GM23338 (cell line): ENCODE measurements at regions not wholly inside any gene's neighbourhood (a gene's known extent, or its start where the extent isn't known, plus 50 kb on each side); places are given as distances from the start of the nearest gene placed in this dataset.

Experiments
- ATAC-seq: fragments of 200-7000 bp; cut with Tn5 transposase; 3 replicates; pipeline ENCODE4 v1.9.1; 2020
- DNase-seq: peaks from one replicate; pipeline ENCODE4 v3.0.0-alpha.2; 2015; ENCODE audit warnings: low spot score
- H2AFZ ChIP-seq: fragments of 200-600 bp; sonication (generic); 2 replicates; pipeline ENCODE4 v1.8.0; 2016; ENCODE audit warnings: antibody characterized with exemption, mild to moderate bottlenecking, moderate library complexity
- H3F3A ChIP-seq: fragments of 200-600 bp; sonication (generic); replicated peaks from 2 replicates; pipeline ENCODE4 v1.8.0; 2017; ENCODE audit warnings: antibody characterized with exemption, mixed run types, low read depth
- H3K27ac ChIP-seq: fragments of 200-600 bp; sonication (generic); 2 replicates; pipeline ENCODE4 v1.6.1; 2016; ENCODE audit warnings: low read depth
- H3K27me3 ChIP-seq: fragments of 200-600 bp; sonication (generic); 2 replicates; pipeline ENCODE4 v1.8.0; 2016; ENCODE audit warnings: mild to moderate bottlenecking, mixed run types, moderate library complexity; ENCODE audit not compliant: insufficient read depth
- H3K36me3 ChIP-seq: fragments of 200-600 bp; sonication (generic); 2 replicates; pipeline ENCODE4 v1.8.0; 2016; ENCODE audit warnings: mild to moderate bottlenecking; ENCODE audit not compliant: insufficient read depth
- H3K4me1 ChIP-seq: fragments of 200-600 bp; sonication (generic); 2 replicates; pipeline ENCODE4 v1.8.0; 2016; ENCODE audit warnings: mild to moderate bottlenecking, moderate library complexity; ENCODE audit not compliant: insufficient read depth
- H3K4me2 ChIP-seq: fragments of 200-600 bp; sonication (generic); 2 replicates; pipeline ENCODE4 v1.7.1; 2017; ENCODE audit warnings: mixed run types
- H3K4me3 ChIP-seq: fragments of 200-600 bp; sonication (generic); 2 replicates; pipeline ENCODE4 v1.6.1; 2016; ENCODE audit warnings: mixed run types
- H3K79me2 ChIP-seq: fragments of 200-600 bp; sonication (generic); replicated peaks from 2 replicates; pipeline ENCODE4 v1.8.0; 2017; ENCODE audit warnings: mild to moderate bottlenecking; ENCODE audit not compliant: insufficient read depth
- H3K9me2 ChIP-seq: fragments of 200-600 bp; sonication (generic); 2 replicates; pipeline ENCODE4 v1.8.0; 2017; ENCODE audit not compliant: insufficient read depth
- H4K20me1 ChIP-seq: fragments of 200-600 bp; sonication (generic); replicated peaks from 2 replicates; pipeline ENCODE4 v1.8.0; 2017; ENCODE audit warnings: mild to moderate bottlenecking; ENCODE audit not compliant: insufficient read depth
- H3K27ac Mint-ChIP-seq: 2 replicates; pipeline ENCODE4 v1.8.0; 2020; ENCODE audit warnings: inconsistent platforms, mild to moderate bottlenecking, moderate library complexity, mixed read lengths
- H3K27me3 Mint-ChIP-seq: 3 replicates; pipeline ENCODE4 v1.8.0; 2022; ENCODE audit warnings: low read depth, mild to moderate bottlenecking, moderate library complexity, mixed read lengths, inconsistent platforms; ENCODE audit not compliant: insufficient read depth, poor library complexity
- H3K36me3 Mint-ChIP-seq: 3 replicates; pipeline ENCODE4 v1.8.0; 2021; ENCODE audit warnings: low read depth, mild to moderate bottlenecking, inconsistent platforms, moderate library complexity, mixed read lengths
- H3K4me1 Mint-ChIP-seq: 3 replicates; pipeline ENCODE4 v1.8.0; 2020; ENCODE audit warnings: mild to moderate bottlenecking, inconsistent platforms, mixed read lengths
- H3K4me3 Mint-ChIP-seq: 3 replicates; pipeline ENCODE4 v1.8.0; 2021; ENCODE audit warnings: moderate library complexity, mild to moderate bottlenecking, inconsistent platforms, mixed read lengths
- H3K9me3 Mint-ChIP-seq: 3 replicates; pipeline ENCODE4 v1.8.0; 2020; ENCODE audit warnings: moderate library complexity, mild to moderate bottlenecking, inconsistent platforms, mixed read lengths
- EZH2 ChIP-seq: fragments of 200-600 bp; sonication (generic); IDR thresholded peaks from one replicate; pipeline ENCODE4 v1.8.0; 2017; ENCODE audit warnings: antibody characterized with exemption, mild to moderate bottlenecking, low read depth; ENCODE audit not compliant: unreplicated experiment
- ZNF331 ChIP-seq: fragments of 250-450 bp; sonication (Bioruptor Pico); IDR thresholded peaks from 2 replicates; pipeline ENCODE4 v1.5.0; 2020; ENCODE audit warnings: low read depth, mild to moderate bottlenecking, moderate library complexity
- TF ChIP-seq, protein P1 (sequence below), 2 experiments: fragments of 200-600 bp in 1 of 2; sonication (generic) in 1 of 2; conservative IDR thresholded peaks; 2 replicates each; pipeline versions ENCODE4 v1.5.1 to v1.6.1; 2016 to 2017; ENCODE audit warnings: antibody characterized with exemption in 2 of 2, low read depth in 2 of 2, mild to moderate bottlenecking in 2 of 2, moderate library complexity in 1 of 2

GRCh38 chr4:181140037-181140603 lies 1103.1 kb upstream of the TENM3 start:
- H3K36me3 Mint-ChIP-seq = no peaks in the 10 kb centered on the region
- H3K27me3 ChIP-seq = no peaks in the 10 kb centered on the region
- no peaks in the 10 kb centered on the region for H3F3A ChIP-seq
- H3K4me3 ChIP-seq = no peak overlapping the region
- no peaks in the 10 kb centered on the region for H3K36me3 ChIP-seq
- no peak overlapping the region for H3K4me2 ChIP-seq
- H3K4me1 ChIP-seq = no peaks in the 10 kb centered on the region
- H2AFZ ChIP-seq = no peak overlapping the region
- no peak overlapping the region for H3K27ac ChIP-seq
- DNase-seq = no peak
- TF ChIP-seq, protein P1, sequence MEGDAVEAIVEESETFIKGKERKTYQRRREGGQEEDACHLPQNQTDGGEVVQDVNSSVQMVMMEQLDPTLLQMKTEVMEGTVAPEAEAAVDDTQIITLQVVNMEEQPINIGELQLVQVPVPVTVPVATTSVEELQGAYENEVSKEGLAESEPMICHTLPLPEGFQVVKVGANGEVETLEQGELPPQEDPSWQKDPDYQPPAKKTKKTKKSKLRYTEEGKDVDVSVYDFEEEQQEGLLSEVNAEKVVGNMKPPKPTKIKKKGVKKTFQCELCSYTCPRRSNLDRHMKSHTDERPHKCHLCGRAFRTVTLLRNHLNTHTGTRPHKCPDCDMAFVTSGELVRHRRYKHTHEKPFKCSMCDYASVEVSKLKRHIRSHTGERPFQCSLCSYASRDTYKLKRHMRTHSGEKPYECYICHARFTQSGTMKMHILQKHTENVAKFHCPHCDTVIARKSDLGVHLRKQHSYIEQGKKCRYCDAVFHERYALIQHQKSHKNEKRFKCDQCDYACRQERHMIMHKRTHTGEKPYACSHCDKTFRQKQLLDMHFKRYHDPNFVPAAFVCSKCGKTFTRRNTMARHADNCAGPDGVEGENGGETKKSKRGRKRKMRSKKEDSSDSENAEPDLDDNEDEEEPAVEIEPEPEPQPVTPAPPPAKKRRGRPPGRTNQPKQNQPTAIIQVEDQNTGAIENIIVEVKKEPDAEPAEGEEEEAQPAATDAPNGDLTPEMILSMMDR (conservative IDR thresholded peaks at IDR 0.05; ENCODE audit: low read depth in 2 of 2) = no peak
- TF ChIP-seq ZNF331 = no peak
- H3K79me2 ChIP-seq = no peaks in the 10 kb centered on the region
- H3K9me3 Mint-ChIP-seq = no peaks in the 10 kb centered on the region
- no peaks in the 10 kb centered on the region for H3K4me1 Mint-ChIP-seq
- no peaks in the 10 kb centered on the region for H4K20me1 ChIP-seq
- H3K27me3 Mint-ChIP-seq = no peaks in the 10 kb centered on the region
- no peaks in the 10 kb centered on the region for H3K9me2 ChIP-seq
- no peak overlapping the region for H3K4me3 Mint-ChIP-seq
- no peak for ATAC-seq
- H3K27ac Mint-ChIP-seq = no peak overlapping the region

DNA sequence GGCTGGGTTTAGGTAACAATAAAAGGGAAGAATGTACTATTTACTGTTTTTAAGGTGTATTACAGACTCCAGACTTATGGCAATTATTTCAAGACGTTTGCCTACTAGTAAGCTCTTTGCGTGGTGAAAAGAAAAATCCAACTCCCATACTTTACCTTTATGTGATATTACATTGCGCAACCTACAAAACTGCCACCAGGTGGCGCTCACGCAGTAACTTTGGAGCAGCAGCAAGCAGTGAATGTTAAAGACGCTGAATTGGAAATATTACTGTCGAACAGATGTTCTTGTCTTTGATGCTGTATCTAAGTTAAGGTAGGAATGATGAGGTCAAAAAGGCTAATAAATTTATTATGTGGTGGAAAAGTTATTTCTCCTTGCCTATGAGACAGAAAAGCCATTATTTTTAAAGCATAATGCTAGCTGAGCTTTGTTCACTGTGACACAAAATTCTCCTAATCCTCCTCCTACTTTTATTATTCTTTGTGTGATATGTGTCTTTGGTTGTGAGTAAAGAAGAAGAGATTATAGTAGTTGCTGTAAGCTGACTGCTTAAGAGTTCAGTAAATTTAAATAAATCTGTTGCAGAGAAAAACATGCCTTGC lies 1099.8 kb upstream of the TENM3 start:
- no peaks in the 10 kb centered on the region for H3F3A ChIP-seq
- TF ChIP-seq, protein P1 (conservative IDR thresholded peaks at IDR 0.05; ENCODE audit: low read depth in 2 of 2) = peak; percentile 94 to 96
- TF ChIP-seq EZH2 = no peak
- H3K4me3 Mint-ChIP-seq = no peak overlapping the region

GRCh38 chr4:181146051-181146450 lies 1097.2 kb upstream of the TENM3 start:
- Mint-ChIP-seq H3K27ac (no peak overlapping the region), H3K4me3 (no peak overlapping the region), H3K36me3 (no peaks in the 10 kb centered on the region), H3K27me3 (no peaks in the 10 kb centered on the region), H3K9me3 (no peaks in the 10 kb centered on the region), H3K4me1 (no peaks in the 10 kb centered on the region)
- Histone ChIP-seq H3K4me1 (no peaks in the 10 kb centered on the region), H3F3A (no peaks in the 10 kb centered on the region), H3K4me2 (no peak overlapping the region), H3K27me3 (no peaks in the 10 kb centered on the region), H2AFZ (no peak overlapping the region), H3K27ac (no peak overlapping the region), H3K79me2 (no peaks in the 10 kb centered on the region), H3K4me3 (no peak overlapping the region), H4K20me1 (no peaks in the 10 kb centered on the region), H3K36me3 (no peaks in the 10 kb centered on the region), H3K9me2 (no peaks in the 10 kb centered on the region)
- DNase-seq (no peak), ATAC-seq (no peak)
- TF ChIP-seq ZNF331 = no peak

More for the DNA sequence above, 1099.8 kb upstream of the TENM3 start:
- Histone ChIP-seq H3K9me2 (no peaks in the 10 kb centered on the region), H3K4me3 (no peak overlapping the region), H3K27ac (no peak overlapping the region), H3K4me1 (no peaks in the 10 kb centered on the region), H3K36me3 (no peaks in the 10 kb centered on the region), H3K79me2 (no peaks in the 10 kb centered on the region), H3K4me2 (no peak overlapping the region), H4K20me1 (no peaks in the 10 kb centered on the region), H3K27me3 (no peaks in the 10 kb centered on the region), H2AFZ (no peak overlapping the region)
- DNase-seq = peak; percentile 83
- Mint-ChIP-seq H3K9me3 (no peaks in the 10 kb centered on the region), H3K4me1 (no peaks in the 10 kb centered on the region), H3K36me3 (no peaks in the 10 kb centered on the region), H3K27me3 (no peaks in the 10 kb centered on the region), H3K27ac (no peak overlapping the region)
- peak; percentile 84 for ATAC-seq
